T-helper 17 cell (primary cell): ENCODE measurements at regions not wholly inside any gene's neighbourhood (a gene's known extent, or its start where the extent isn't known, plus 50 kb on each side); places are given as distances from the start of the nearest gene placed in this dataset.
"Not testable (repeated sequence)": the region's sequence is repeated elsewhere in the genome, so short reads cannot be mapped to it uniquely, and the experiment has no call there.

ENCODE experiments used
- ATAC-seq: fragments of 150-1000 bp; cut with Tn5 transposase; 2 replicates; pipeline ENCODE4 v1.10.0; 2021; ENCODE audit warnings: mild to moderate bottlenecking, moderate library complexity
- DNase-seq, 3 donors: peaks; one replicate each; pipeline versions ENCODE4 v3.0.0 to v3.0.0-alpha.2; 2020 to 2021
- H3K9me3 ChIP-seq: one replicate; pipeline ENCODE4 v1.7.0; 2013; ENCODE audit warnings: low read length, mild to moderate bottlenecking; ENCODE audit not compliant: control insufficient read depth, poor library complexity, severe bottlenecking
- H3K27ac Mint-ChIP-seq: one replicate; pipeline ENCODE4 v1.8.0; 2022; ENCODE audit warnings: mild to moderate bottlenecking, moderate library complexity, mixed read lengths
- H3K27me3 Mint-ChIP-seq: one replicate; pipeline ENCODE4 v1.8.0; 2022; ENCODE audit warnings: mixed read lengths
- H3K36me3 Mint-ChIP-seq: one replicate; pipeline ENCODE4 v1.8.0; 2022; ENCODE audit warnings: low read depth, mixed read lengths
- H3K4me1 Mint-ChIP-seq: one replicate; pipeline ENCODE4 v1.8.0; 2022; ENCODE audit warnings: mild to moderate bottlenecking, mixed read lengths
- H3K4me3 Mint-ChIP-seq: one replicate; pipeline ENCODE4 v1.8.0; 2022; ENCODE audit warnings: mild to moderate bottlenecking, moderate library complexity, mixed read lengths

GRCh38 chr3:174363256-174363655, 495.9 kb upstream of the NAALADL2 start:
- no peak for ATAC-seq
- no peaks in the 10 kb centered on the region for H3K36me3 Mint-ChIP-seq
- H3K27ac Mint-ChIP-seq = no peak overlapping the region
- H3K9me3 ChIP-seq = no peaks in the 10 kb centered on the region
- DNase-seq = no peak
- H3K4me3 Mint-ChIP-seq = no peak overlapping the region
- H3K27me3 Mint-ChIP-seq = no peaks in the 10 kb centered on the region
- no peaks in the 10 kb centered on the region for H3K4me1 Mint-ChIP-seq

GRCh38 chr3:174365796-174366195, 493.3 kb upstream of the NAALADL2 start:
- DNase-seq (no peak), ATAC-seq (no peak)
- Mint-ChIP-seq H3K27ac (no peak overlapping the region), H3K4me1 (no peaks in the 10 kb centered on the region), H3K27me3 (no peaks in the 10 kb centered on the region), H3K4me3 (no peak overlapping the region), H3K36me3 (no peaks in the 10 kb centered on the region)
- H3K9me3 ChIP-seq = no peaks in the 10 kb centered on the region

GRCh38 chr3:174366904-174367303, 492.2 kb upstream of the NAALADL2 start:
- H3K27me3 Mint-ChIP-seq, H3K36me3 Mint-ChIP-seq, DNase-seq, H3K9me3 ChIP-seq, H3K4me3 Mint-ChIP-seq, H3K4me1 Mint-ChIP-seq, ATAC-seq, H3K27ac Mint-ChIP-seq: not testable (repeated sequence)

GRCh38 chr3:174376346-174376745, 482.8 kb upstream of the NAALADL2 start:
- H3K9me3 ChIP-seq = no peaks in the 10 kb centered on the region
- Mint-ChIP-seq H3K4me1 (no peaks in the 10 kb centered on the region), H3K36me3 (no peaks in the 10 kb centered on the region), H3K27ac (no peak overlapping the region), H3K27me3 (no peaks in the 10 kb centered on the region), H3K4me3 (no peak overlapping the region)
- ATAC-seq (no peak), DNase-seq (no peak)

- Mint-ChIP-seq H3K27me3 (no peaks in the 10 kb centered on the region), H3K4me3 (no peak overlapping the region), H3K27ac (no peak overlapping the region), H3K4me1 (no peaks in the 10 kb centered on the region), H3K36me3 (no peaks in the 10 kb centered on the region)
- DNase-seq (no peak), ATAC-seq (no peak)
- no peaks in the 10 kb centered on the region for H3K9me3 ChIP-seq
Observed at GRCh38 chr3:174377096-174377495, 482.0 kb upstream of the NAALADL2 start.

- no peak overlapping the region for H3K27ac Mint-ChIP-seq
- no peak for DNase-seq
- ATAC-seq = no peak
- H3K36me3 Mint-ChIP-seq = no peaks in the 10 kb centered on the region
- no peak overlapping the region for H3K4me3 Mint-ChIP-seq
- no peaks in the 10 kb centered on the region for H3K4me1 Mint-ChIP-seq
- H3K27me3 Mint-ChIP-seq = no peaks in the 10 kb centered on the region
- H3K9me3 ChIP-seq = peaks cover 3% of the 10 kb centered on the region
Observed at GRCh38 chr3:174377684-174378083, 481.4 kb upstream of the NAALADL2 start.

GRCh38 chr3:174382878-174383277, 476.3 kb upstream of the NAALADL2 start:
- Mint-ChIP-seq H3K4me1 (no peaks in the 10 kb centered on the region), H3K4me3 (no peak overlapping the region), H3K36me3 (no peaks in the 10 kb centered on the region), H3K27me3 (no peaks in the 10 kb centered on the region), H3K27ac (no peak overlapping the region)
- DNase-seq (no peak), ATAC-seq (no peak)
- peaks cover 3% of the 10 kb centered on the region for H3K9me3 ChIP-seq

- H3K4me1 Mint-ChIP-seq = no peaks in the 10 kb centered on the region
- ATAC-seq = no peak
- H3K9me3 ChIP-seq = no peaks in the 10 kb centered on the region
- DNase-seq = no peak
- no peak overlapping the region for H3K4me3 Mint-ChIP-seq
- no peak overlapping the region for H3K27ac Mint-ChIP-seq
- H3K36me3 Mint-ChIP-seq = no peaks in the 10 kb centered on the region
- no peaks in the 10 kb centered on the region for H3K27me3 Mint-ChIP-seq
Observed at GRCh38 chr3:174387736-174388135, 471.4 kb upstream of the NAALADL2 start.

- Mint-ChIP-seq H3K4me3 (no peak overlapping the region), H3K27ac (no peak overlapping the region), H3K27me3 (no peaks in the 10 kb centered on the region), H3K4me1 (no peaks in the 10 kb centered on the region), H3K36me3 (no peaks in the 10 kb centered on the region)
- DNase-seq (no peak), ATAC-seq (no peak)
- H3K9me3 ChIP-seq = peaks cover 3% of the 10 kb centered on the region
Observed at GRCh38 chr3:174397848-174398247, 461.3 kb upstream of the NAALADL2 start.

- Mint-ChIP-seq H3K36me3 (no peaks in the 10 kb centered on the region), H3K4me1 (no peaks in the 10 kb centered on the region), H3K27me3 (no peaks in the 10 kb centered on the region), H3K4me3 (no peak overlapping the region), H3K27ac (no peak overlapping the region)
- H3K9me3 ChIP-seq = peaks cover 3% of the 10 kb centered on the region
- DNase-seq (no peak), ATAC-seq (no peak)
Observed at GRCh38 chr3:174398761-174399160, 460.4 kb upstream of the NAALADL2 start.

GRCh38 chr3:174403831-174404230, 455.3 kb upstream of the NAALADL2 start:
- Mint-ChIP-seq H3K4me3 (no peak overlapping the region), H3K27ac (no peak overlapping the region), H3K27me3 (no peaks in the 10 kb centered on the region), H3K36me3 (no peaks in the 10 kb centered on the region), H3K4me1 (no peaks in the 10 kb centered on the region)
- H3K9me3 ChIP-seq = no peaks in the 10 kb centered on the region
- DNase-seq (no peak), ATAC-seq (no peak)

- DNase-seq = no peak
- no peak overlapping the region for H3K27ac Mint-ChIP-seq
Observed at GRCh38 chr3:174408310-174408709, 450.8 kb upstream of the NAALADL2 start.

GRCh38 chr3:174409086-174409743, 449.9 kb upstream of the NAALADL2 start:
- no peak overlapping the region for H3K4me3 Mint-ChIP-seq
- ATAC-seq (no peak), DNase-seq (no peak)
- no peaks in the 10 kb centered on the region for H3K36me3 Mint-ChIP-seq
- no peaks in the 10 kb centered on the region for H3K27me3 Mint-ChIP-seq
- H3K9me3 ChIP-seq = no peaks in the 10 kb centered on the region
- no peak overlapping the region for H3K27ac Mint-ChIP-seq
- H3K4me1 Mint-ChIP-seq = no peaks in the 10 kb centered on the region

More at GRCh38 chr3:174408310-174408709, 450.8 kb upstream of the NAALADL2 start:
- no peaks in the 10 kb centered on the region for H3K27me3 Mint-ChIP-seq
- no peak for ATAC-seq
- no peaks in the 10 kb centered on the region for H3K9me3 ChIP-seq
- no peaks in the 10 kb centered on the region for H3K36me3 Mint-ChIP-seq
- no peaks in the 10 kb centered on the region for H3K4me1 Mint-ChIP-seq
- H3K4me3 Mint-ChIP-seq = no peak overlapping the region

- H3K4me3 Mint-ChIP-seq = no peak overlapping the region
- no peaks in the 10 kb centered on the region for H3K4me1 Mint-ChIP-seq
- H3K36me3 Mint-ChIP-seq = no peaks in the 10 kb centered on the region
- ATAC-seq (no peak), DNase-seq (no peak)
- H3K27me3 Mint-ChIP-seq = no peaks in the 10 kb centered on the region
- no peak overlapping the region for H3K27ac Mint-ChIP-seq
- no peaks in the 10 kb centered on the region for H3K9me3 ChIP-seq
Observed at GRCh38 chr3:174413062-174413912, 445.8 kb upstream of the NAALADL2 start.
